ENCODE measurements at regions not wholly inside any gene's neighbourhood (a gene's known extent, or its start where the extent isn't known, plus 50 kb on each side); places are given as distances from the start of the nearest gene placed in this dataset.

- H3K9ac ChIP-seq (ENCODE audit: low read length): no peak overlapping the region
- CTCF ChIA-PET: no interaction called here
- intact Hi-C loops (cut with micrococcal nuclease): no loop called here
- no peak for DNase-seq
- H4K20me1 ChIP-seq (ENCODE audit: control insufficient read depth, insufficient read depth, low read length, poor library complexity, severe bottlenecking): no peaks in the 10 kb centered on the region
- Mint-ChIP-seq H3K27me3 (peaks cover 8% of the 10 kb centered on the region), H3K9me3 (ENCODE audit: insufficient read depth) (no peaks in the 10 kb centered on the region), H3K27ac (no peak overlapping the region), H3K4me1 (no peaks in the 10 kb centered on the region), H3K4me3 (no peak overlapping the region)
- peaks cover 0 to 4% (median 0%) of the 10 kb centered on the region in 4 experiments for H3K27me3 ChIP-seq (replicated peaks in 1 of 4; ENCODE audit: control extremely low read depth in 1 of 4, control insufficient read depth in 3 of 4, insufficient read depth in 4 of 4, low read length in 3 of 4)
- WGBS (ENCODE audit: insufficient coverage): no CpG with 5 or more reads among the region's 2 CpGs
- H3K4me2 ChIP-seq (replicated peaks; ENCODE audit: low read depth, low read length, poor library complexity, severe bottlenecking): no peak overlapping the region
- ATAC-seq (ENCODE audit: low read depth): no peak
- no peaks in the 10 kb centered on the region for H3K9me3 ChIP-seq (ENCODE audit: control extremely low read depth in 1 of 3, control insufficient read depth in 2 of 3, insufficient read depth in 1 of 3, low read length in 2 of 3)
- H3K4me1 ChIP-seq (ENCODE audit: control insufficient read depth in 2 of 2, insufficient read depth in 2 of 2, low read length in 2 of 2): no peaks in the 10 kb centered on the region
- no peak overlapping the region for H3K4me3 ChIP-seq (ENCODE audit: control extremely low read depth in 1 of 5, extremely low read depth in 1 of 5, insufficient read depth in 1 of 5, low read depth in 2 of 5, low read length in 4 of 5)
- H3K36me3 ChIP-seq (replicated peaks in 1 of 2; ENCODE audit: control extremely low read depth in 1 of 2, control insufficient read depth in 1 of 2, extremely low read depth in 1 of 2, insufficient read depth in 2 of 2, low read length in 1 of 2): no peaks in the 10 kb centered on the region
- TF ChIP-seq CTCF (IDR thresholded peaks at IDR 0.05): no peak
- TF ChIP-seq EZH2 (IDR thresholded peaks at IDR 0.05; ENCODE audit: borderline replicate concordance, insufficient read depth, low read depth, low read length, poor library complexity, severe bottlenecking): no peak
- POLR2A ChIA-PET: no interaction called here
- no peak overlapping the region for H3K27ac ChIP-seq (ENCODE audit: low read length in 2 of 2)
- no peaks in the 10 kb centered on the region for H3K79me2 ChIP-seq (ENCODE audit: control insufficient read depth, insufficient read depth, low read length)
- no peak overlapping the region for H2AFZ ChIP-seq (ENCODE audit: insufficient read depth, low read depth, low read length, poor library complexity, severe bottlenecking)
Measured at GRCh38 chr4:185992585-185992984, 76.4 kb upstream of the TLR3 start.

- no peaks in the 10 kb centered on the region for H3K9me3 Mint-ChIP-seq (ENCODE audit: insufficient read depth)
- no peak overlapping the region for H3K4me3 Mint-ChIP-seq
- H3K4me3 ChIP-seq (ENCODE audit: control extremely low read depth in 1 of 5, extremely low read depth in 1 of 5, insufficient read depth in 1 of 5, low read depth in 2 of 5, low read length in 4 of 5): no peak overlapping the region
- no peaks in the 10 kb centered on the region for H3K4me1 ChIP-seq (ENCODE audit: control insufficient read depth in 2 of 2, insufficient read depth in 2 of 2, low read length in 2 of 2)
- WGBS (ENCODE audit: insufficient coverage): 83% methylated on average over 5 of the region's 6 CpGs
- ATAC-seq (ENCODE audit: low read depth) (no peak), DNase-seq (no peak)
- TF ChIP-seq CTCF (IDR thresholded peaks at IDR 0.05): no peak
- no peak for TF ChIP-seq EZH2 (IDR thresholded peaks at IDR 0.05; ENCODE audit: borderline replicate concordance, insufficient read depth, low read depth, low read length, poor library complexity, severe bottlenecking)
- H3K4me2 ChIP-seq (replicated peaks; ENCODE audit: low read depth, low read length, poor library complexity, severe bottlenecking): no peak overlapping the region
- no peak overlapping the region for H3K27ac ChIP-seq (ENCODE audit: low read length in 2 of 2)
- intact Hi-C loops (cut with micrococcal nuclease): no loop called here
- H3K27me3 ChIP-seq (replicated peaks in 1 of 4; ENCODE audit: control extremely low read depth in 1 of 4, control insufficient read depth in 3 of 4, insufficient read depth in 4 of 4, low read length in 3 of 4): peaks cover 0 to 4% (median 0%) of the 10 kb centered on the region in 4 experiments
- no peak overlapping the region for H3K9ac ChIP-seq (ENCODE audit: low read length)
- no peaks in the 10 kb centered on the region for H4K20me1 ChIP-seq (ENCODE audit: control insufficient read depth, insufficient read depth, low read length, poor library complexity, severe bottlenecking)
- H3K27me3 Mint-ChIP-seq: peaks cover 8% of the 10 kb centered on the region
- H3K79me2 ChIP-seq (ENCODE audit: control insufficient read depth, insufficient read depth, low read length): no peaks in the 10 kb centered on the region
- CTCF ChIA-PET: no interaction called here
- no peak overlapping the region for H3K27ac Mint-ChIP-seq
- no peak overlapping the region for H2AFZ ChIP-seq (ENCODE audit: insufficient read depth, low read depth, low read length, poor library complexity, severe bottlenecking)
- H3K36me3 ChIP-seq (replicated peaks in 1 of 2; ENCODE audit: control extremely low read depth in 1 of 2, control insufficient read depth in 1 of 2, extremely low read depth in 1 of 2, insufficient read depth in 2 of 2, low read length in 1 of 2): no peaks in the 10 kb centered on the region
- POLR2A ChIA-PET: no interaction called here
- H3K4me1 Mint-ChIP-seq: no peaks in the 10 kb centered on the region
- no peaks in the 10 kb centered on the region for H3K9me3 ChIP-seq (ENCODE audit: control extremely low read depth in 1 of 3, control insufficient read depth in 2 of 3, insufficient read depth in 1 of 3, low read length in 2 of 3)
Measured at GRCh38 chr4:185993328-185993973, 75.5 kb upstream of the TLR3 start.
